GM13976 (cell line): ENCODE measurements at regions not wholly inside any gene's neighbourhood (a gene's known extent, or its start where the extent isn't known, plus 50 kb on each side); places are given as distances from the start of the nearest gene placed in this dataset.

Source experiments
- DNase-seq: peaks from one replicate; pipeline ENCODE4 v3.0.0; 2012; ENCODE audit warnings: low spot score
- in situ Hi-C: fragments of 300-500 bp; cut with MboI; formaldehyde crosslinking; loops from one replicate; pipeline ENCODE4 v1.12.0; 2022; ENCODE audit warnings: low sequenced_read_pairs, mixed read lengths, inconsistent platforms; ENCODE audit not compliant: unreplicated experiment
- TF ChIP-seq, protein P1 (sequence below): IDR thresholded peaks from 2 replicates; pipeline ENCODE4 v1.5.1; 2012; ENCODE audit warnings: borderline replicate concordance, mild to moderate bottlenecking; ENCODE audit not compliant: insufficient read depth; ENCODE audit errors: extremely low read depth, missing control alignments, control extremely low read depth

- TF ChIP-seq, protein P1, sequence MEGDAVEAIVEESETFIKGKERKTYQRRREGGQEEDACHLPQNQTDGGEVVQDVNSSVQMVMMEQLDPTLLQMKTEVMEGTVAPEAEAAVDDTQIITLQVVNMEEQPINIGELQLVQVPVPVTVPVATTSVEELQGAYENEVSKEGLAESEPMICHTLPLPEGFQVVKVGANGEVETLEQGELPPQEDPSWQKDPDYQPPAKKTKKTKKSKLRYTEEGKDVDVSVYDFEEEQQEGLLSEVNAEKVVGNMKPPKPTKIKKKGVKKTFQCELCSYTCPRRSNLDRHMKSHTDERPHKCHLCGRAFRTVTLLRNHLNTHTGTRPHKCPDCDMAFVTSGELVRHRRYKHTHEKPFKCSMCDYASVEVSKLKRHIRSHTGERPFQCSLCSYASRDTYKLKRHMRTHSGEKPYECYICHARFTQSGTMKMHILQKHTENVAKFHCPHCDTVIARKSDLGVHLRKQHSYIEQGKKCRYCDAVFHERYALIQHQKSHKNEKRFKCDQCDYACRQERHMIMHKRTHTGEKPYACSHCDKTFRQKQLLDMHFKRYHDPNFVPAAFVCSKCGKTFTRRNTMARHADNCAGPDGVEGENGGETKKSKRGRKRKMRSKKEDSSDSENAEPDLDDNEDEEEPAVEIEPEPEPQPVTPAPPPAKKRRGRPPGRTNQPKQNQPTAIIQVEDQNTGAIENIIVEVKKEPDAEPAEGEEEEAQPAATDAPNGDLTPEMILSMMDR = no peak
- DNase-seq = no peak
- in situ Hi-C loops = no loop called here
These were observed 353.2 kb upstream of the API5 start for GRCh38 chr11:42958635-42959034.

DNA sequence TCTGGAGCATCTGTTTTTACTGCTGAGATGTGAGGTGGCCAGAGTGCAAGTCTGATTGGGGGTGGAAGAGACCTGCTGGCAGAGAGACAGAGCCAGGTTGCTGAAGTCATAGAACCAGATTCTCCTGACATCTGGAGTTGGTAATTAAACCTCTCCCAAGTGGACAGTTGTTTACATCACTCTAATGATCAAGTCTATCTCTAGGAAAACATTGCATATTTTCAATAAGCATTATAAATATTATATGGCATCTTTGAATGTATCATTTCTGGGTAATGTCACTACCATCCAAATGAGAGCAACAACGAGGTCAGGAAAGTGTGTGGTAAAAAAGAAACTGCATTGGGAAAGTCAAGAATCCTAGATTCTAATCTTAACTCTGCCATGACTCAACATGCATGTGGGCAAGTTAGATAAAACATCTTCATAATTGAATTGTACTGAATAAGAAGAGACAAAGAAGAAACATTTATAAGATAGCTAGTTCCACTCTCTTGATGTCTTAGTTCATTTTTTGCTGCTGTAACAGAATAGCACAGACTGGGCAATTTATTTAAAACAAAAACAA lies 351.2 kb upstream of the API5 start:
- TF ChIP-seq, protein P1 = no peak
- in situ Hi-C loops = no loop called here

GRCh38 chr11:42967653-42968052 lies 344.1 kb upstream of the API5 start:
- TF ChIP-seq, protein P1 = no peak
- no peak for DNase-seq
- in situ Hi-C loops = no loop called here

More for the DNA sequence above, 351.2 kb upstream of the API5 start:
- no peak for DNase-seq

DNA sequence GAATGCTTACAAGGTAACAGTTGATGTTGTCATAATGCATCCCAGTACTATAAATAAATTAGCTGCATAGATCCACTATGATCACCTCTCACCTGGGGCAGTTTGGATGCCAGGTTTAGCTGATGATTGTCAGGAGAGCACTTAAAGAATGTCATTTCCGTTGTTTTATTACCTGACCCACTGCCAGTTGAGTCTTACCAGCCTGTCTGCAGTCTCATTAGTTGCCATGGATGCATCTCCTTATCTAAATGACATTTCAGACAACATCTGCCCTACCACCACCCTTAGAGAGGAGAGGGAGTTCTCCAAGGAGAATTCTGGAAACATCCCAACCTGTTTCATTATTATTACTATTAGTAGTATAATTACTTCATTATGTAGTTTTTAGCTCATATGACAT lies 339.1 kb upstream of the API5 start:
- DNase-seq = no peak
- TF ChIP-seq, protein P1 = no peak
- in situ Hi-C loops = no loop called here

- no peak for DNase-seq
- TF ChIP-seq, protein P1 = no peak
- in situ Hi-C loops = no loop called here
These were observed 337.2 kb upstream of the API5 start for GRCh38 chr11:42974510-42975179.

DNA sequence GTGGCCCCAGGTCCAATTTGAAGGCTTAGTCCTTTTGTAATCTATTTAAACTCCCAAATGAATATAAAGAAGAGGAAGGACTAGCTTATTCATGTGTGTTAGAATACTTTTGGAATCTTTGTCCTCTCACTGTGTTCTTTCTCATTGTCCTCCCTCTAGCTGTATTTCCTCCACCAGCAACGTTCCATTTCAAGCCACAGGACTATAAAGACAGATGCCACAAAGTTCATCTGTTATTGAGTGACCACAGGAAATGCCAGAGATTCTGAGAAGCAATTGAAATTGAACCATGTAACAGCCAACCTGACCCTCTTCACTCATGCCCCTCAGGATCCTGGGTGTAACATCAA lies 336.6 kb upstream of the API5 start:
- TF ChIP-seq, protein P1 = no peak
- in situ Hi-C loops = no loop called here
- no peak for DNase-seq

GRCh38 chr11:42976636-42977217 lies 335.1 kb upstream of the API5 start:
- in situ Hi-C loops = no loop called here
- TF ChIP-seq, protein P1 = no peak

More at GRCh38 chr11:42976636-42977217, 335.1 kb upstream of the API5 start:
- DNase-seq = no peak
